Lung (tissue), 11 donors: ENCODE measurements at regions not wholly inside any gene's neighbourhood (a gene's known extent, or its start where the extent isn't known, plus 50 kb on each side); places are given as distances from the start of the nearest gene placed in this dataset.

Experiments
- ATAC-seq: fragments of 200-7000 bp; cut with Tn5 transposase; one replicate; pipeline ENCODE4 v1.9.1; 2020; ENCODE audit warnings: moderate number of reproducible peaks; ENCODE audit not compliant: insufficient read depth, low FRiP score
- DNase-seq, 3 donors: peaks; one replicate each; pipeline ENCODE4 v3.0.0-alpha.2; 2013 to 2017
- H3K27ac ChIP-seq, 2 donors: one replicate each; pipeline ENCODE4 v1.5.1; 2013; ENCODE audit warnings: mild to moderate bottlenecking in 2 of 2, moderate library complexity in 2 of 2, control low read depth in 1 of 2, inconsistent platforms in 1 of 2, low read depth in 1 of 2, low read length in 1 of 2
- H3K27me3 ChIP-seq, 3 donors: one replicate each; pipeline ENCODE4 v1.5.1; 2013; ENCODE audit warnings: low read length in 2 of 3; ENCODE audit not compliant: control insufficient read depth in 3 of 3, insufficient read depth in 3 of 3
- H3K36me3 ChIP-seq, 4 donors: one replicate each; pipeline ENCODE4 v1.5.1; 2013; ENCODE audit warnings: low read length in 4 of 4, mild to moderate bottlenecking in 1 of 4, moderate library complexity in 1 of 4; ENCODE audit not compliant: control insufficient read depth in 4 of 4, insufficient read depth in 4 of 4
- H3K4me1 ChIP-seq, 5 donors: one replicate each; pipeline ENCODE4 v1.5.1; 2013; ENCODE audit warnings: low read length in 5 of 5, mild to moderate bottlenecking in 2 of 5, moderate library complexity in 1 of 5; ENCODE audit not compliant: control insufficient read depth in 5 of 5, insufficient read depth in 5 of 5
- H3K4me3 ChIP-seq: one replicate; pipeline ENCODE4 v1.5.1; 2013; ENCODE audit warnings: mild to moderate bottlenecking, control low read depth, moderate library complexity
- H3K9ac ChIP-seq, 2 donors: one replicate each; pipeline ENCODE4 v1.5.1; 2013; ENCODE audit warnings: low read length in 2 of 2, control low read depth in 1 of 2; ENCODE audit not compliant: insufficient read depth in 1 of 2
- H3K9me3 ChIP-seq, 4 donors: one replicate each; pipeline ENCODE4 v1.5.1; 2013; ENCODE audit warnings: low read length in 3 of 4, mild to moderate bottlenecking in 1 of 4, moderate library complexity in 1 of 4; ENCODE audit not compliant: control insufficient read depth in 4 of 4, insufficient read depth in 3 of 4
- WGBS, 2 donors: extraction: QIAGEN DNeasy Blood & Tissue Kit; methylation state at CpG; one replicate each; pipeline ENCODE4 v1.1.7; 2013; 5-methylcytosine and 5-hydroxymethylcytosine counted together
- TF ChIP-seq, protein P1 (sequence below): IDR thresholded peaks from 2 replicates; pipeline ENCODE4 v1.5.1; 2012; ENCODE audit warnings: mild to moderate bottlenecking; ENCODE audit errors: control extremely low read depth, extremely low read depth
- donor health status: control.
- donor health status: control.
- donor health status: Bipolar disorder and iron deficiency.
- donor health status: healthy.
- donor health status: DM: yes; HTN: yes; CAD: no.

GRCh38 chr6:98469141-98469540 is 365.2 kb upstream of the POU3F2 start:
- H3K9me3 ChIP-seq, result peaks cover 0 to 2% (median 0%) of the 10 kb centered on the region in 4 donors
- H3K4me3 ChIP-seq, result no peak overlapping the region
- TF ChIP-seq, protein P1, sequence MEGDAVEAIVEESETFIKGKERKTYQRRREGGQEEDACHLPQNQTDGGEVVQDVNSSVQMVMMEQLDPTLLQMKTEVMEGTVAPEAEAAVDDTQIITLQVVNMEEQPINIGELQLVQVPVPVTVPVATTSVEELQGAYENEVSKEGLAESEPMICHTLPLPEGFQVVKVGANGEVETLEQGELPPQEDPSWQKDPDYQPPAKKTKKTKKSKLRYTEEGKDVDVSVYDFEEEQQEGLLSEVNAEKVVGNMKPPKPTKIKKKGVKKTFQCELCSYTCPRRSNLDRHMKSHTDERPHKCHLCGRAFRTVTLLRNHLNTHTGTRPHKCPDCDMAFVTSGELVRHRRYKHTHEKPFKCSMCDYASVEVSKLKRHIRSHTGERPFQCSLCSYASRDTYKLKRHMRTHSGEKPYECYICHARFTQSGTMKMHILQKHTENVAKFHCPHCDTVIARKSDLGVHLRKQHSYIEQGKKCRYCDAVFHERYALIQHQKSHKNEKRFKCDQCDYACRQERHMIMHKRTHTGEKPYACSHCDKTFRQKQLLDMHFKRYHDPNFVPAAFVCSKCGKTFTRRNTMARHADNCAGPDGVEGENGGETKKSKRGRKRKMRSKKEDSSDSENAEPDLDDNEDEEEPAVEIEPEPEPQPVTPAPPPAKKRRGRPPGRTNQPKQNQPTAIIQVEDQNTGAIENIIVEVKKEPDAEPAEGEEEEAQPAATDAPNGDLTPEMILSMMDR, result no peak
- no peaks in the 10 kb centered on the region for H3K36me3 ChIP-seq
- DNase-seq (no peak), ATAC-seq (no peak)
- H3K27me3 ChIP-seq, result no peaks in the 10 kb centered on the region
- no peaks in the 10 kb centered on the region for H3K4me1 ChIP-seq
- WGBS, 2 donors, result 88 to 90% methylated on average over 2 of the region's 2 CpGs
- no peak overlapping the region for H3K9ac ChIP-seq
- H3K27ac ChIP-seq, result no peak overlapping the region

DNA sequence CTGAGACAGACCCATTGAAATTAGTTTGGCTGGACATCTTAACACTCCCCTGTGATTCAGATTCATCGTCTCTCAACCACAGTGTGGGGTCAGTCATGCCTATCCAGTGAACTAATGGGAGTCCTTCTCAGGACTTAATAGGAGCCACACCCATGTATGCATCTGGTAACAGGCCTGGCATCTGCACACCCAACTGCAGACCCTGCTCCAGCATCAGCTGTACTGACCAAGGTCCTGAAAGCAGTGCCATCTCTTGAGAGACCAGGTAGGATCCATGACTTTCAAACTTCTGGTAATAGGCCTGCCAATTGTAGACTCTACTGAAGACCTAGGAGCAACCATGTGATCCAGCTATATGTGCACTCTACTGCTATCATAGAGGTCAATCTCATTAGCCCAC is 363.6 kb upstream of the POU3F2 start:
- Histone ChIP-seq H3K9ac (no peak overlapping the region), H3K4me1 (no peaks in the 10 kb centered on the region), H3K9me3 (peaks cover 0 to 2% (median 0%) of the 10 kb centered on the region in 4 donors), H3K27me3 (no peaks in the 10 kb centered on the region), H3K36me3 (no peaks in the 10 kb centered on the region), H3K4me3 (no peak overlapping the region), H3K27ac (no peak overlapping the region)
- DNase-seq, result no peak
- TF ChIP-seq, protein P1, result no peak
- ATAC-seq, result no peak
- WGBS, 2 donors, result 81 to 94% methylated on average over 1 of the region's 1 CpG

GRCh38 chr6:98471444-98471843 is 362.9 kb upstream of the POU3F2 start:
- no peak for DNase-seq
- no peaks in the 10 kb centered on the region for H3K27me3 ChIP-seq
- no peak overlapping the region for H3K4me3 ChIP-seq
- H3K36me3 ChIP-seq, result no peaks in the 10 kb centered on the region
- TF ChIP-seq, protein P1, result no peak
- H3K9ac ChIP-seq, result no peak overlapping the region
- ATAC-seq, result no peak
- H3K4me1 ChIP-seq, result no peaks in the 10 kb centered on the region
- peaks cover 0 to 2% (median 0%) of the 10 kb centered on the region in 4 donors for H3K9me3 ChIP-seq
- H3K27ac ChIP-seq, result no peak overlapping the region

- DNase-seq, result no peak
- no peak overlapping the region for H3K9ac ChIP-seq
- 44 to 51% methylated on average over 2 of the region's 2 CpGs for WGBS, 2 donors
- H3K36me3 ChIP-seq, result no peaks in the 10 kb centered on the region
- no peak overlapping the region for H3K4me3 ChIP-seq
- no peaks in the 10 kb centered on the region for H3K9me3 ChIP-seq
- no peaks in the 10 kb centered on the region for H3K4me1 ChIP-seq
- TF ChIP-seq, protein P1, result no peak
- ATAC-seq, result no peak
- no peaks in the 10 kb centered on the region for H3K27me3 ChIP-seq
- no peak overlapping the region for H3K27ac ChIP-seq
Observed at GRCh38 chr6:98477231-98477630, 357.1 kb upstream of the POU3F2 start.
